ENCODE measurements at regions not wholly inside any gene's neighbourhood (a gene's known extent, or its start where the extent isn't known, plus 50 kb on each side); places are given as distances from the start of the nearest gene placed in this dataset.

- Histone ChIP-seq H3K36me3 (ENCODE audit: low read length) (no peaks in the 10 kb centered on the region), H3K4me2 (ENCODE audit: low read depth, low read length, poor library complexity, severe bottlenecking) (no peak overlapping the region), H3K27me3 (ENCODE audit: low read length) (no peaks in the 10 kb centered on the region), H3K4me3 (ENCODE audit: insufficient read depth, low read length, poor library complexity, severe bottlenecking) (no peak overlapping the region), H3K9me2 (replicated peaks; ENCODE audit: insufficient read depth, low read length) (no peaks in the 10 kb centered on the region), H3F3A (ENCODE audit: insufficient read depth) (no peaks in the 10 kb centered on the region), H3K27ac (ENCODE audit: low read depth, low read length) (no peak overlapping the region), H4K20me1 (ENCODE audit: low read depth, low read length) (no peaks in the 10 kb centered on the region), H2AFZ (ENCODE audit: low read depth, low read length, severe bottlenecking) (peak overlapping the region; percentile 41), H3K9me3 (ENCODE audit: insufficient read depth, low read length) (no peaks in the 10 kb centered on the region), H3K79me2 (ENCODE audit: insufficient read depth, low read length) (no peaks in the 10 kb centered on the region), H3K9ac (ENCODE audit: low read length) (no peak overlapping the region)
- no peak for TF ChIP-seq CTCF (IDR thresholded peaks at IDR 0.05; ENCODE audit: insufficient read depth, low read length, poor library complexity, severe bottlenecking)
- TF ChIP-seq EZH2phosphoT487 (conservative IDR thresholded peaks at IDR 0.05; ENCODE audit: low read length): no peak
Measured at GRCh38 chr1:80367058-80367457, 1360.5 kb upstream of the ADGRL4 start.

GRCh38 chr1:80365359-80366021 is 1359.0 kb upstream of the ADGRL4 start:
- no peak overlapping the region for H3K9ac ChIP-seq (ENCODE audit: low read length)
- H3K9me3 ChIP-seq (ENCODE audit: insufficient read depth, low read length): no peaks in the 10 kb centered on the region
- no peak overlapping the region for H3K4me2 ChIP-seq (ENCODE audit: low read depth, low read length, poor library complexity, severe bottlenecking)
- TF ChIP-seq CTCF (IDR thresholded peaks at IDR 0.05; ENCODE audit: insufficient read depth, low read length, poor library complexity, severe bottlenecking): no peak
- no peak for TF ChIP-seq EZH2phosphoT487 (conservative IDR thresholded peaks at IDR 0.05; ENCODE audit: low read length)
- no peaks in the 10 kb centered on the region for H3K36me3 ChIP-seq (ENCODE audit: low read length)
- no peak overlapping the region for H3K4me3 ChIP-seq (ENCODE audit: insufficient read depth, low read length, poor library complexity, severe bottlenecking)
- no peak overlapping the region for H2AFZ ChIP-seq (ENCODE audit: low read depth, low read length, severe bottlenecking)
- no peaks in the 10 kb centered on the region for H3K27me3 ChIP-seq (ENCODE audit: low read length)
- H3K27ac ChIP-seq (ENCODE audit: low read depth, low read length): no peak overlapping the region
- no peaks in the 10 kb centered on the region for H4K20me1 ChIP-seq (ENCODE audit: low read depth, low read length)
- no peaks in the 10 kb centered on the region for H3K9me2 ChIP-seq (replicated peaks; ENCODE audit: insufficient read depth, low read length)
- no peaks in the 10 kb centered on the region for H3K79me2 ChIP-seq (ENCODE audit: insufficient read depth, low read length)
- H3F3A ChIP-seq (ENCODE audit: insufficient read depth): no peaks in the 10 kb centered on the region

- H3K9me3 ChIP-seq (ENCODE audit: insufficient read depth, low read length): no peaks in the 10 kb centered on the region
- no peak overlapping the region for H3K9ac ChIP-seq (ENCODE audit: low read length)
- H3K4me2 ChIP-seq (ENCODE audit: low read depth, low read length, poor library complexity, severe bottlenecking): no peak overlapping the region
- no peaks in the 10 kb centered on the region for H3K9me2 ChIP-seq (replicated peaks; ENCODE audit: insufficient read depth, low read length)
- H3K27me3 ChIP-seq (ENCODE audit: low read length): no peaks in the 10 kb centered on the region
- H4K20me1 ChIP-seq (ENCODE audit: low read depth, low read length): no peaks in the 10 kb centered on the region
- no peaks in the 10 kb centered on the region for H3K36me3 ChIP-seq (ENCODE audit: low read length)
- H3K27ac ChIP-seq (ENCODE audit: low read depth, low read length): no peak overlapping the region
- no peak overlapping the region for H3K4me3 ChIP-seq (ENCODE audit: insufficient read depth, low read length, poor library complexity, severe bottlenecking)
- H3K79me2 ChIP-seq (ENCODE audit: insufficient read depth, low read length): no peaks in the 10 kb centered on the region
- no peaks in the 10 kb centered on the region for H3F3A ChIP-seq (ENCODE audit: insufficient read depth)
- no peak for TF ChIP-seq EZH2phosphoT487 (conservative IDR thresholded peaks at IDR 0.05; ENCODE audit: low read length)
- no peak for TF ChIP-seq CTCF (IDR thresholded peaks at IDR 0.05; ENCODE audit: insufficient read depth, low read length, poor library complexity, severe bottlenecking)
- H2AFZ ChIP-seq (ENCODE audit: low read depth, low read length, severe bottlenecking): no peak overlapping the region
Measured at GRCh38 chr1:80363689-80364475, 1357.4 kb upstream of the ADGRL4 start.

Data from SU-DHL-6 (cell line).